ENCODE measurements at regions not wholly inside any gene's neighbourhood (a gene's known extent, or its start where the extent isn't known, plus 50 kb on each side); places are given as distances from the start of the nearest gene placed in this dataset.
"Not testable (repeated sequence)": the region's sequence is repeated elsewhere in the genome, so short reads cannot be mapped to it uniquely, and the experiment has no call there.

- WGBS, 5 donors, result 33 to 60% (median 46%) methylated on average over 1 of the region's 1 CpG
- no peaks in the 10 kb centered on the region for H3K27me3 ChIP-seq
- TF ChIP-seq POLR2A (IDR thresholded peaks at IDR 0.05) (no peak), POLR2AphosphoS5 (IDR thresholded peaks at IDR 0.05) (no peak), CTCF (IDR thresholded peaks at IDR 0.05) (no peak), EP300 (IDR thresholded peaks at IDR 0.05) (no peak)
- H3K36me3 ChIP-seq, result no peaks in the 10 kb centered on the region
- intact Hi-C loops (cut with DNase I; ENCODE audit: low total_unique reads), result no loop called here
- DNase-seq, result no peak
- peaks cover 0 to 32% (median 17%) of the 10 kb centered on the region in 4 donors for H3K9me3 ChIP-seq
- H3K4me1 ChIP-seq, result no peaks in the 10 kb centered on the region
- no peak overlapping the region for H3K4me3 ChIP-seq
- H3K27ac ChIP-seq, result no peak overlapping the region
These were observed 1408.7 kb upstream of the GOT2 start for GRCh38 chr16:60142619-60143347.

- intact Hi-C loops (cut with DNase I; ENCODE audit: low total_unique reads), result no loop called here
These were observed 1403.8 kb upstream of the GOT2 start for GRCh38 chr16:60137891-60138290.

GRCh38 chr16:60127196-60127595 is 1393.1 kb upstream of the GOT2 start:
- intact Hi-C loops (cut with DNase I; ENCODE audit: low total_unique reads), result no loop called here
- H3K4me3 ChIP-seq, result no peak overlapping the region
- TF ChIP-seq POLR2A (IDR thresholded peaks at IDR 0.05) (no peak), EP300 (IDR thresholded peaks at IDR 0.05) (no peak), CTCF (IDR thresholded peaks at IDR 0.05) (no peak), POLR2AphosphoS5 (IDR thresholded peaks at IDR 0.05) (no peak)
- peak in 1 of 2 donors; percentile 1 for DNase-seq
- 30 to 56% (median 42%) methylated on average over 1 of the region's 1 CpG for WGBS, 5 donors
- no peaks in the 10 kb centered on the region for H3K36me3 ChIP-seq
- H3K9me3 ChIP-seq, result peaks cover 0 to 9% (median 0%) of the 10 kb centered on the region in 4 donors
- H3K27me3 ChIP-seq, result no peaks in the 10 kb centered on the region
- H3K27ac ChIP-seq, result no peak overlapping the region
- no peaks in the 10 kb centered on the region for H3K4me1 ChIP-seq

More at GRCh38 chr16:60137891-60138290, 1403.8 kb upstream of the GOT2 start:
- no peak for DNase-seq
- H3K4me3 ChIP-seq, result no peak overlapping the region
- no peak overlapping the region for H3K27ac ChIP-seq
- no peaks in the 10 kb centered on the region for H3K4me1 ChIP-seq
- no peaks in the 10 kb centered on the region for H3K36me3 ChIP-seq
- TF ChIP-seq POLR2A (IDR thresholded peaks at IDR 0.05) (no peak), EP300 (IDR thresholded peaks at IDR 0.05) (no peak)
- peaks cover 0 to 36% (median 21%) of the 10 kb centered on the region in 4 donors for H3K9me3 ChIP-seq
- H3K27me3 ChIP-seq, result no peaks in the 10 kb centered on the region

GRCh38 chr16:60126115-60126514 is 1392.0 kb upstream of the GOT2 start:
- H3K4me1 ChIP-seq; H3K4me3 ChIP-seq; DNase-seq; H3K27me3 ChIP-seq; H3K36me3 ChIP-seq; H3K27ac ChIP-seq; intact Hi-C loops (cut with DNase I; ENCODE audit: low total_unique reads): not testable (repeated sequence)
- WGBS, 5 donors, result 83 to 90% (median 88%) methylated on average over 2 of the region's 2 CpGs
- H3K9me3 ChIP-seq, result peaks cover 0 to 10% (median 0%) of the 10 kb centered on the region in 4 donors

GRCh38 chr16:60123392-60124023 is 1389.4 kb upstream of the GOT2 start:
- TF ChIP-seq POLR2AphosphoS5 (IDR thresholded peaks at IDR 0.05), result no peak
- no peak for TF ChIP-seq CTCF (IDR thresholded peaks at IDR 0.05)
- no peak for TF ChIP-seq EP300 (IDR thresholded peaks at IDR 0.05)
- no peak for TF ChIP-seq POLR2A (IDR thresholded peaks at IDR 0.05)
- 45 to 55% (median 47%) methylated on average over 4 of the region's 4 CpGs for WGBS, 5 donors
- H3K27ac ChIP-seq, result no peak overlapping the region

More at GRCh38 chr16:60123392-60124023, 1389.4 kb upstream of the GOT2 start:
- no peak overlapping the region for H3K4me3 ChIP-seq
- peak in 1 of 2 donors; percentile 5 for DNase-seq
- peaks cover 0 to 18% (median 0%) of the 10 kb centered on the region in 4 donors for H3K9me3 ChIP-seq
- H3K27me3 ChIP-seq, result no peaks in the 10 kb centered on the region
- H3K4me1 ChIP-seq, result no peaks in the 10 kb centered on the region
- intact Hi-C loops (cut with DNase I; ENCODE audit: low total_unique reads), result no loop called here
- no peaks in the 10 kb centered on the region for H3K36me3 ChIP-seq

Data from stomach (tissue), 8 donors.